ENCODE measurements at regions not wholly inside any gene's neighbourhood (a gene's known extent, or its start where the extent isn't known, plus 50 kb on each side); places are given as distances from the start of the nearest gene placed in this dataset.
A peak's percentile ranks its signal among the peaks of the same experiment; 100 is the strongest.

DNA sequence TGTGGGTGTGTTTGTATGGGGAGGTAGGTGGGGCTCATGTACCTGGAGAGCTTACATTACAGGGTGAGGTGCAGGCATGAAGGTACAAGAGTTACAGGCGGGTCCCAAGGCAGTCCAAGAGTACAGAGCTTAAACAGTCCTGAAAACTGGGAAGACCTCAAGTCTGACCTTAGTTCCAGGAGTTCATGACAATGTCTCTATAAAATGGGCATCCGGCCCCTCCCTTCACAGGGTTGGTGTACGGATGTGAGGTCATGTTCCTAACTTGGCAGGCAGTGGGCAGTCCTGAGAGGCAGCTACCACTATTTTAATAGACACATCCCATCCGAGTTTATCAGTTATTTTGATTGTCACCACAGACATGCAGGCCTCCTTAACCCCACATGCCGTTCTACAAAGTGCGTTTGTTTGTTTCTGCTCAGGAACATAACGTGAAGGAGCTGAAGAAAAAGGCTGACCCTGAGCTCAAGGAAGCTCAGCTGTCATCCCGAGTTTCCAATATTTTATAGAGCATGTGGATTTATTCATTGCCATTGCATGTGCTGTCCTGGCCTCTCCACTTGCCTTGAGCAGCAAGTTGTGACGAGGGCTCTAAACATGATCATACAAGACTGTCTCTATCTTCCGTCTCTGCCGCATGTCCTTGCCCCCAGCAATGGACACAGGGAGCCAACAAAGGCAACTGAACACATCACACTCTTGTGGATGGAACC is 647.5 kb upstream of the IGFBP3 start:
- no peak for TF ChIP-seq CTCF (IDR thresholded peaks at IDR 0.05)
- Histone ChIP-seq H3K4me3 (no peak overlapping the region), H3K27me3 (no peaks in the 10 kb centered on the region), H3K36me3 (no peaks in the 10 kb centered on the region), H3K4me1 (no peaks in the 10 kb centered on the region), H3K27ac (no peak overlapping the region), H3K9me3 (no peaks in the 10 kb centered on the region)
- ATAC-seq (no peak), DNase-seq (no peak), FAIRE-seq (no peak)
- WGBS, 2 donors: 78 to 86% methylated on average over 11 of the region's 11 CpGs
- intact Hi-C loops (cut with DNase I): no loop called here

DNA sequence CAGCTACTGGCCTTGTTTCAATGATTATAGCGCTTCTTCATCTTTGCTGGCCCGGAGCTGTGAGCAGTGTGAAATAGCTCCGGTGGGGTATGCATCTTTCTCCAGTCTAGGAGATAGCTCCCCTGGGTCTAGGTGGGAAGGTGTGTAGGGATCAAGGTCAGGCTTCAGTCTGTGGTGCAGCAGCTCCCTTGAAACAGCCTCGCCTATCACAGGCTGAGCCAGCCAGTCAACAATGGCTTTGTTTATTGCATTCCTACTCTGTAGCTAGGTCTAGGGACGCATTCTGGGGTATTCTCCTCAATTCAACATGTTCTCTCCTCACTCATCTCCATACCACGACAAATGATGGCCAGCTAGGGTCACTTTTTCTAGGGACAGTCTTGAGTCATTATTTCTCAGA is 646.8 kb upstream of the IGFBP3 start:
- H3K27ac ChIP-seq: no peak overlapping the region
- no peak for DNase-seq
- no peaks in the 10 kb centered on the region for H3K9me3 ChIP-seq
- WGBS, 2 donors: 68 to 72% methylated on average over 6 of the region's 6 CpGs
- no peak for FAIRE-seq
- H3K4me1 ChIP-seq: no peaks in the 10 kb centered on the region
- TF ChIP-seq CTCF (IDR thresholded peaks at IDR 0.05): no peak
- H3K4me3 ChIP-seq: no peak overlapping the region
- no peak for ATAC-seq
- H3K27me3 ChIP-seq: no peaks in the 10 kb centered on the region
- intact Hi-C loops (cut with DNase I): no loop called here
- no peaks in the 10 kb centered on the region for H3K36me3 ChIP-seq

GRCh38 chr7:46566097-46566774 is 645.2 kb upstream of the IGFBP3 start:
- no peak for FAIRE-seq
- H3K4me1 ChIP-seq: no peaks in the 10 kb centered on the region
- intact Hi-C loops (cut with DNase I): no loop called here

GRCh38 chr7:46565253-46566096 is 644.4 kb upstream of the IGFBP3 start:
- no peak overlapping the region for H3K4me3 ChIP-seq
- FAIRE-seq: no peak
- no peaks in the 10 kb centered on the region for H3K36me3 ChIP-seq
- no peak for DNase-seq
- no peaks in the 10 kb centered on the region for H3K4me1 ChIP-seq
- no peak overlapping the region for H3K27ac ChIP-seq
- WGBS, 2 donors: 80 to 85% methylated on average over 5 of the region's 5 CpGs
- intact Hi-C loops (cut with DNase I): no loop called here
- TF ChIP-seq CTCF (IDR thresholded peaks at IDR 0.05): no peak
- H3K9me3 ChIP-seq: no peaks in the 10 kb centered on the region
- H3K27me3 ChIP-seq: no peaks in the 10 kb centered on the region
- peak in 2 of 4 donors; percentile 37 to 47 for ATAC-seq

More at GRCh38 chr7:46566097-46566774, 645.2 kb upstream of the IGFBP3 start:
- Histone ChIP-seq H3K27me3 (no peaks in the 10 kb centered on the region), H3K36me3 (no peaks in the 10 kb centered on the region), H3K4me3 (no peak overlapping the region), H3K9me3 (no peaks in the 10 kb centered on the region), H3K27ac (no peak overlapping the region)
- DNase-seq (no peak), ATAC-seq (no peak)
- TF ChIP-seq CTCF (IDR thresholded peaks at IDR 0.05): no peak
- WGBS, 2 donors: 86 to 95% methylated on average over 4 of the region's 4 CpGs
